K562 (cell line): ENCODE measurements at regions not wholly inside any gene's neighbourhood (a gene's known extent, or its start where the extent isn't known, plus 50 kb on each side); places are given as distances from the start of the nearest gene placed in this dataset.

ENCODE experiments used
- ATAC-seq: fragments of 200-7000 bp; cut with Tn5 transposase; 3 replicates; pipeline ENCODE4 v1.9.1; 2020; ENCODE audit warnings: moderate library complexity
- BruUV-seq: library from RNA; stranded (reverse); fragments of 400-500 nt; replicated peaks from 2 replicates; lab custom pipeline; 2021; lab: Mats Ljungman, UMichigan
- CTCF ChIA-PET: fragments of 300-600 bp; formaldehyde crosslinking; extraction: SDS; loops from one replicate; lab custom pipeline; 2021; ENCODE audit warnings: low intra/inter-chr PET ratio; lab: Yijun Ruan, JAX
- POLR2A ChIA-PET: fragments of 300-600, 350-650 bp; sonication (Branson Sonifier 250); formaldehyde crosslinking; extraction: SDS; loops from one replicate; lab custom pipeline; 2021; ENCODE audit warnings: antibody characterized with exemption, inconsistent platforms; lab: Yijun Ruan, JAX
- DNase-seq, 4 experiments: peaks; one replicate each; pipeline versions ENCODE4 v3.0.0 to v3.0.0-alpha.2; 2011 to 2018; ENCODE audit warnings: low spot score in 3 of 4, mixed read lengths in 3 of 4; ENCODE audit errors: extremely low read depth in 1 of 4
- FAIRE-seq: peaks from 2 replicates; lab custom pipeline; 2011; peaks lifted over from hg19 to GRCh38; lab: Jason Lieb, UNC
- H2AFZ ChIP-seq: 2 replicates; pipeline ENCODE4 v1.6.0; 2011; ENCODE audit warnings: low read depth, low read length, control low read depth, inconsistent platforms
- H3K27ac ChIP-seq: fragments of 200-600 bp; 3 replicates; pipeline ENCODE4 v1.8.0; 2011; ENCODE audit warnings: low read depth, mild to moderate bottlenecking, control low read depth, inconsistent platforms, low read length, moderate library complexity, mixed read lengths; ENCODE audit errors: extremely low read depth
- H3K27me3 ChIP-seq, 2 experiments: fragments of 300-600 bp in 1 of 2; 2 replicates in 1 of 2; 3 replicates in 1 of 2; pipeline versions ENCODE4 v1.6.0 to v1.8.0; 2011; ENCODE audit warnings: inconsistent platforms in 2 of 2, low read length in 2 of 2, mild to moderate bottlenecking in 1 of 2, mixed read lengths in 1 of 2, moderate library complexity in 1 of 2; ENCODE audit not compliant: control insufficient read depth in 2 of 2, insufficient read depth in 2 of 2
- H3K36me3 ChIP-seq: fragments of 300-600 bp; 3 replicates; pipeline ENCODE4 v1.8.0; 2011; ENCODE audit warnings: mild to moderate bottlenecking, low read length, inconsistent platforms; ENCODE audit not compliant: control insufficient read depth, insufficient read depth
- H3K4me1 ChIP-seq, 2 experiments: fragments of 200-600 bp in 1 of 2; replicated peaks in 1 of 2; 2 replicates in 1 of 2; 3 replicates in 1 of 2; pipeline versions ENCODE4 v1.5.1 to v1.8.0; 2011; ENCODE audit warnings: inconsistent platforms in 2 of 2, low read length in 2 of 2, mild to moderate bottlenecking in 1 of 2, mixed read lengths in 1 of 2, moderate library complexity in 1 of 2; ENCODE audit not compliant: control insufficient read depth in 2 of 2, insufficient read depth in 2 of 2
- H3K4me2 ChIP-seq: 2 replicates; pipeline ENCODE4 v1.6.1; 2011; ENCODE audit warnings: low read length, control low read depth, inconsistent platforms, mixed read lengths; ENCODE audit not compliant: insufficient read depth
- H3K4me3 ChIP-seq: fragments of 200-600 bp; sonication (generic), shearing (Covaris generic); 2 replicates; pipeline ENCODE4 v1.5.1; 2016; ENCODE audit warnings: control low read depth, inconsistent platforms
- H3K79me2 ChIP-seq: fragments of 200-600 bp; 3 replicates; pipeline ENCODE4 v1.8.0; 2011; ENCODE audit warnings: low read length, inconsistent platforms; ENCODE audit not compliant: control insufficient read depth, insufficient read depth
- H3K9ac ChIP-seq, 2 experiments: 2 replicates each; pipeline versions ENCODE4 v1.6.0 to v1.6.1; 2011; ENCODE audit warnings: low read depth in 2 of 2, low read length in 2 of 2, control low read depth in 1 of 2, inconsistent platforms in 1 of 2, mild to moderate bottlenecking in 1 of 2, mixed read lengths in 1 of 2; ENCODE audit not compliant: insufficient read depth in 1 of 2
- H3K9me1 ChIP-seq: one replicate; pipeline ENCODE4 v1.6.0; 2011; ENCODE audit warnings: inconsistent platforms, mild to moderate bottlenecking, low read length, moderate library complexity; ENCODE audit not compliant: control insufficient read depth, insufficient read depth
- H3K9me3 ChIP-seq: replicated peaks from 2 replicates; pipeline ENCODE4 v1.5.1; 2011; ENCODE audit warnings: low read depth, low read length, inconsistent platforms; ENCODE audit not compliant: control insufficient read depth, insufficient read depth
- H4K20me1 ChIP-seq: replicated peaks from 2 replicates; pipeline ENCODE4 v1.6.1; 2011; ENCODE audit warnings: low read length, inconsistent platforms, mixed read lengths; ENCODE audit not compliant: control insufficient read depth, insufficient read depth
- MEIS2 ChIP-seq: fragments of 450-650 bp; IDR thresholded peaks from 2 replicates; pipeline ENCODE4 v1.6.1; 2014; ENCODE audit warnings: mild to moderate bottlenecking; ENCODE audit not compliant: partially characterized antibody
- MXD1 ChIP-seq: fragments of 250-450 bp; sonication (Bioruptor Pico); IDR thresholded peaks from 2 replicates; pipeline ENCODE4 v1.8.0; 2021; ENCODE audit warnings: borderline replicate concordance, mild to moderate bottlenecking, moderate library complexity; ENCODE audit not compliant: poor library complexity, severe bottlenecking
- NFATC3 ChIP-seq: fragments of 450-650 bp; IDR thresholded peaks from 2 replicates; pipeline ENCODE4 v1.6.1; 2017; ENCODE audit warnings: mild to moderate bottlenecking
- NR4A1 ChIP-seq, 2 experiments: fragments of 250-450 bp in 1 of 2; fragments of 450-650 bp in 1 of 2; sonication (Bioruptor Pico) in 1 of 2; IDR thresholded peaks; 2 replicates each; pipeline versions ENCODE4 v1.4.0 to v1.6.1; 2016 to 2020; ENCODE audit warnings: mild to moderate bottlenecking in 2 of 2, missing compliant biosample characterization in 1 of 2, missing genetic modification characterization in 1 of 2, moderate library complexity in 1 of 2
- SETDB1 ChIP-seq: IDR thresholded peaks from one replicate; pipeline ENCODE4 v1.6.1; 2012; ENCODE audit warnings: low read length, control low read depth, inconsistent platforms
- SMAD4 ChIP-seq: fragments of 250-450 bp; sonication (Bioruptor Pico); conservative IDR thresholded peaks from 2 replicates; pipeline ENCODE4 v1.8.0; 2021; ENCODE audit warnings: inconsistent platforms, mild to moderate bottlenecking, moderate library complexity
- ZNF586 ChIP-seq: fragments of 450-650 bp; formaldehyde crosslinking; conservative IDR thresholded peaks from 2 replicates; pipeline ENCODE4 v1.4.0; 2020; ENCODE audit warnings: mild to moderate bottlenecking, moderate library complexity
- WGBS: fragments of 100-300 bp; shearing (Covaris generic); methylation state at CpG from one replicate; pipeline ENCODE4 v1.1.6; 2016; ENCODE audit warnings: low coverage, mixed read lengths; ENCODE audit not compliant: insufficient coverage; ENCODE audit errors: missing lambda C conversion rate; 5-methylcytosine and 5-hydroxymethylcytosine counted together
- in situ Hi-C: fragments of 300-500 bp; cut with MboI; formaldehyde crosslinking; loops from 4 replicates; pipeline ENCODE4 v1.15.0; 2018; ENCODE audit warnings: inconsistent platforms, mixed read lengths
- intact Hi-C: fragments of 100-400 bp; cut with micrococcal nuclease; formaldehyde crosslinking; loops from 2 replicates; pipeline ENCODE4 v1.14.2; 2022

GRCh38 chr9:107620236-107620635 lies 130.7 kb upstream of the KLF4 start:
- in situ Hi-C loops, result no loop called here
- Histone ChIP-seq H3K27me3 (peaks cover 9 to 19% of the 10 kb centered on the region in 2 experiments; a peak in 3 of 5 replicates), H3K79me2 (no peaks in the 10 kb centered on the region), H3K36me3 (no peaks in the 10 kb centered on the region), H3K4me1 (no peaks in the 10 kb centered on the region), H3K27ac (no peak overlapping the region), H3K9me3 (no peaks in the 10 kb centered on the region), H3K9me1 (no peaks in the 10 kb centered on the region), H3K4me3 (no peak overlapping the region), H2AFZ (no peak overlapping the region), H3K4me2 (no peak overlapping the region), H4K20me1 (no peaks in the 10 kb centered on the region; the same call in 1 of the 2 replicates), H3K9ac (no peak overlapping the region)
- 3% methylated on average over 6 of the region's 6 CpGs for WGBS
- ATAC-seq (no peak), FAIRE-seq (no peak), DNase-seq (no peak)
- no TSS peak for BruUV-seq
- ChIA-PET CTCF (no interaction called here), POLR2A (no interaction called here)
- intact Hi-C loops, result no loop called here
- TF ChIP-seq SMAD4 (CRISPR knock-in tag) (no peak), NFATC3 (no peak), ZNF586 (CRISPR knock-in tag) (no peak), SETDB1 (no peak), MEIS2 (no peak), MXD1 (CRISPR knock-in tag) (no peak), NR4A1 (CRISPR knock-in tag; IDR thresholded peaks at IDR 0.05) (no peak), NR4A1 (tag; IDR thresholded peaks at IDR 0.05) (no peak)
